CD4-positive, alpha-beta T cell treated with Interleukin-4 for 1 hour (primary cell): ENCODE measurements at regions not wholly inside any gene's neighbourhood (a gene's known extent, or its start where the extent isn't known, plus 50 kb on each side); places are given as distances from the start of the nearest gene placed in this dataset.
"Not testable (repeated sequence)": the region's sequence is repeated elsewhere in the genome, so short reads cannot be mapped to it uniquely, and the experiment has no call there.

Source experiments
- DNase-seq, 2 donors: peaks; one replicate each; pipeline ENCODE4 v3.0.0-alpha.2; 2020 to 2022

DNA sequence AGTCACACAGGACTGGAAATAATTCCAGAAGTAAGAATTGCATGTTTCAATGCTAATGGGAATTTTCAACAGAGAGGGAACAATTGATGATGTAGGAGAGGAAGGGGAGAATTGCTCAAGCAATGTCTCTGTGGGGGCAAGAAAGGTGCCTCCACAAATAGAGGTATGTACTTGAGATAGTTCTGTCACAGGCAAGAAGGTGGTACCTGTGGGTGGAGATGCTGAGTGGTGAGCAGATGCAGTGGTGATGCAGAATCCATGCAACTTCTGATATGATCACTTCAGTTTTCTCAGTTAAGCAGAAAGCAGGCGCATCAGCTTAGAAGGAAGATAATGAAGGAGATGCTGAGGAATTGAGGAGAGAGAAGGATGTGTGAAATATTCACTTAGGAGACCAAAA is 55.1 kb upstream of the SEC24B start:
- DNase-seq, result no peak

DNA sequence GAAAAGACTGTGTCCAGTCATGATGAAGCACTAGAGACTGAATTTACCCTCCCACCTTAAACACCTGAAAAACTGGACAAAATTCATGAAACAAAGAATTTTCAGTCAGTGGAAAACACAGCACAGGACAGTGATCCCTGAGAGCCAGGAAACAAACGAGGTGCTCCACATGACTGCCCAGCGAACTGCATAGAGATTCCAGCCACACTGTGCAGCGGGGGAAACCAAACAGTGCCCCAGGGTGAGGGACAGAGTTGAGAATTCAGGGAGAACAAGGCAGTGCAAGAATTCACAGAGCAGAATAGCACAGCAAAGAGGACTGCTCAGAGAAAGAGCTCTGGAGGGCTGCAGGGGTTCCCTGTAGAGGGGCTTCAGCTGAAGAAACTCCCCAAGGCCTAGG is 55.5 kb upstream of the SEC24B start:
- DNase-seq, result no peak

DNA sequence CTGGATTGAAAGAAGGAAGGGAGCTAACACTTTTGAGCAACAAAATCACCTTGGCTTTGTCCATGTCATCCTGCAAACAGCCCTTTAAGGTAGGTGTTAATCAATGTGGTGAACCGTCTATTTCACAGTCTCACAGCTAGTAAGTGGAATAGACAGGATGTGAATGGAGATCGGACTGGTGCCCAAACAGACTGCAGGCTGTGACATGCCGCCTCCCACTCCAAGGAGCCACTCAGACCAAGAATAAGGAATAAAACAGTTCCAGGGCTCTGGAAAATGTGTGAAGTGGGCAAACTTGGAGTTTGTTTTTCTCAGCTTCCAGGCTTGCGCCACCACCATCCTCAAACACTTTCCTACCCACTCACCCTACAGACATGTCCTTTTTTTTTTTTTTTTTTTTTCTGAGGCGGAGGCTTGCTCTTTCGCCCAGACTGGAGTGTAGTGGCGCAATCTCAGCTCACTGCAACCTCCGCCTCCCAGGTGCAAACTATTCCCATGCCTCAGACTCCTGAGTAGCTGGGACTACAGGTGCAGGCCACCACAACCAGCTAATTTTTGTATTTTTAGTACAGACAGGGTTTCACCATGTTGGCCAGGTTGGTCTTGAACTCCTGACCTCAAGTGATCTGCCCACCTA is 57.7 kb upstream of the SEC24B start:
- no peak for DNase-seq

DNA sequence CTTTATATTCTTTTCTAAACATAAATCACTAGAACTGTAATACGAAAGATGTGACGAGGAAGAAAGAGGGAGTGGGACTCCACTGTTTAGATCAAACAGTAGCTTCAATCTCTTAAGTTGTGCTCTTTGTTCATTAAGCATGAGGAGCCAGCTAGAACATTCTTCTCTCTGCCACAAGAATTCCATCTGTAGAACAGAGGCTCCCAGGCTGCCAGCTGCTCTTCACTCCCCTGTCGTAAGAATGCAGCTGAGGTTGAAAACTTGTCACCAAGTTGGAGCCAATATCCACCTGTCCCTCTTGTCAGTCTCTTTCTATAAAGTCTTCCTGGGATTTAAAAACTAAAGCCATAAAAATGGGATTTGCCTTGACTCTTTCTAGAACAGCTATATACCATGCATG is 65.0 kb upstream of the SEC24B start:
- DNase-seq, result no peak

DNA sequence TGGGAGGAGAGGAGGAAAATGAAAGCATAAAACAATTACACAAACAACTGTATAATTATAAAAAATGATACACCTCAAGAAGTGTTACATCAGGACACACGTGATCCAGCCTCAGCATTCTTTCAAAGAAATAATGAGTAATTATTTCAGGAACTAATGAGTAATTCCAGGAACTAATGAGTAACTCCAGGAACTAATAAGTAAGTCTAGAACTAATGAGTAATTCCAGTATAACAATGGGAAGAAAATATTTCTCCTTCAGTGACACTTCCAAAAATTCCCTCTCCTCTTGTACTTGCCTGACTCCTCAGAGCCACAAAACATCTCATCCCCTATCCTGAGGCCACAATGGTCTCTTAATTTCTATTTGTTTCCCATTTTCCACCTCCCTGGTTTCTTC is 63.5 kb upstream of the COL25A1 start:
- no peak for DNase-seq

DNA sequence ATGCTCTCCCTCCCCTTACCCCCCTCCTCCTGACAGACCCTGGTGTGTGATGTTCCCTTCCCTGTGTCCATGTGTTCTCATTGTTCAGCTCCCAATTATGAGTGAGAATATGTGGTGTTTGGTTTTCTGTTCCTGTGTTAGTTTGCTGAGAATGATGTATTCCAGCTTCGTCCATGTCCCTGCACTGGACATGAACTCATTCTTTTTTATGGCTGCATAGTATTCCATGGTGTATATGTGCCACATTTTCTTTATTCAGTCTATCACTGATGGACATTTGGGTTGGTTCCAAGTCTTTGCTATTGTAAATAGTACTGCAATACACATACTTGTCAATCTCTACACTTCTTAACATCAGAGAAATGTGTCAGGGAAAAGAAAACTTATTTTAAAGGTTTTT is 62.8 kb upstream of the COL25A1 start:
- not testable (repeated sequence) for DNase-seq

DNA sequence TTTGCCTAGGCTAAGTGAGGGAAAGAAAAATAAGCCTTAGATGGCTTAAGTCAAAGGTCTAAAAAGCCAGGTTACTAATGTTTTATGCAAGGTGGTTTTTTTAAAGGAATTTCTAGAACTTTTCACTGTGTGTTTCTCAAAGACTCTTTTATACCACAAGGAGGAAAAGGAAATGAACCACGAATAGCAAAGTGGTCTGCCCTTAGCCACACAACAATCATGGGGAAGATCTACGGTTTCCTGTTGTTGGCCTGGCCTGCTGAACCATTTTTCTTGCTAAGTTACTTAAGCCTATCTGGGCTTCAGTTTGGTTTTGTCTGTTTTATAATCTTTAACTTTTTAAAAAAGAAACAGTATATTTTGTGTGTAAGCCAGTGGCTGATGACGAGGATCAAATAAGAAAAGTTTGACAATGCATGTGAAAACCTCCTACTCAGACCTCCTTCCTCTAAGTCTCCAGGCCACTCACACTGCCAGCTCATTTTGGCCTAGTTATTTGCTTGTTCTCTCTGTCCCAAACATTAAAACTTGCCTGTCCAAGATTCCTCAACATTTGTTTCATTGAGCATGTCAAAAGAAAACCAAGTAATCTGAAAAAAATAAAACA is 56.7 kb upstream of the COL25A1 start:
- DNase-seq, result peak in 1 of 2 donors; percentile 52

DNA sequence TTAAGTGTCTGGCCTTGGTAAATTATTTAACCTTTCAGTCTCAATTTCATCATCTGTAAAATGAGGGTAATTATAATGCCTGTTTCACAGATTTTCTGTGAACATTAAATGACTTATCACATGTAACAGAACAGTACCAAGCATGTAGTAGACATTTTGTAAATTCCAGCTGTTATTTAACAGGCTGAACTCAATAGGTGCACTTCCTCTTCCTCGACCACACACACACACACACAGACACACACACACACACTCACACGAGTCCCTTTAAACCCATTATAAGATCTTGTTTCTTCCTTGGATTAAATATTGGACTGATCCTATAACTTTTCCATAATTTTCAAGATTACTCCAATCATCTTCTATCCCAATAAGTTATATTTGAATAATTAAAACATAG is 53.4 kb upstream of the COL25A1 start:
- DNase-seq, result no peak

DNA sequence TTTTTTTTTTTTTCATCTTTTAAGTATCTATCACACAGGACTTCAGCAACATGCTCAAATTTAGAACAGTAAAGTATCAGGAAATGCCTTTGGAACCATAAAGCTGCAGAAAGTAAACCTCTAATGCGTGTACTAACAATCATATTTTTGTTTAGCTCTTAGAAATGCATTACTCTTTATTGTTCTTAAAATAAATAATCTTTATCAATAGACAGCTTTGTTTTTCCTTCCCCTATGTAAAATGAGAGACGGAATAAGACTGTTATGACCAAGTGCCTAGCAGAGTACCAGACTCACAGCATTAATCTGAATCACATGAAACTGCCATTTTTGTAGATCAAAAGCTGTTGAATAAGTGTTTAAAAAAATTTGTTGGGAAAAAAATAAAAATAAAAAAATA is 50.5 kb upstream of the COL25A1 start:
- no peak for DNase-seq
